Adrenal gland (tissue), 9 donors: ENCODE measurements at regions not wholly inside any gene's neighbourhood (a gene's known extent, or its start where the extent isn't known, plus 50 kb on each side); places are given as distances from the start of the nearest gene placed in this dataset.
"Not testable (repeated sequence)": the region's sequence is repeated elsewhere in the genome, so short reads cannot be mapped to it uniquely, and the experiment has no call there.

Experiments
- DNase-seq, 7 donors: peaks; one replicate each; pipeline ENCODE4 v3.0.0-alpha.2; 2019 to 2020
- H3K27ac ChIP-seq, 5 donors: fragments of 200-600 bp; sonication (generic) in 4 of 5; 1 replicate in 3 of 5; 2 replicates in 2 of 5; pipeline versions ENCODE4 v1.5.1 to v1.8.0; 2016 to 2020; ENCODE audit warnings: mild to moderate bottlenecking in 1 of 5
- H3K27me3 ChIP-seq: fragments of 200-600 bp; 2 replicates; pipeline ENCODE4 v1.8.0; 2021
- H3K36me3 ChIP-seq, 2 donors: fragments of 200-600 bp; replicated peaks in 1 of 2; 1 replicate in 1 of 2; 2 replicates in 1 of 2; pipeline versions ENCODE4 v1.5.1 to v1.8.0; 2018 to 2022
- H3K4me1 ChIP-seq, 2 donors: fragments of 200-600 bp; replicated peaks in 1 of 2; 1 replicate in 1 of 2; 2 replicates in 1 of 2; pipeline versions ENCODE4 v1.5.1 to v1.8.0; 2018 to 2021
- H3K4me3 ChIP-seq, 4 donors: fragments of 200-600 bp; sonication (generic) in 3 of 4; one replicate each; pipeline ENCODE4 v1.5.1; 2016 to 2018
- H3K9me3 ChIP-seq, 3 donors: fragments of 200-600 bp; sonication (generic) in 1 of 3; replicated peaks in 1 of 3; 1 replicate in 2 of 3; 2 replicates in 1 of 3; pipeline versions ENCODE4 v1.5.1 to v1.8.0; 2016 to 2021
- CTCF ChIP-seq, 6 experiments: fragments of 450-650 bp in 4 of 6; fragments of 200-600 bp in 2 of 6; sonication (generic) in 1 of 6; IDR thresholded peaks; 1 replicate in 5 of 6; 2 replicates in 1 of 6; pipeline versions ENCODE4 v1.5.1 to v1.8.0; 2016 to 2021; ENCODE audit warnings: antibody characterized with exemption in 6 of 6, mild to moderate bottlenecking in 2 of 6, moderate library complexity in 1 of 6
- POLR2A ChIP-seq, 2 donors: fragments of 450-650 bp; IDR thresholded peaks; one replicate each; pipeline ENCODE4 v1.6.1; 2017; ENCODE audit warnings: antibody characterized with exemption in 2 of 2, mild to moderate bottlenecking in 2 of 2, moderate library complexity in 1 of 2
- WGBS, 4 donors: extraction: QIAGEN DNeasy Blood & Tissue Kit in 2 of 4; methylation state at CpG; one replicate each; pipeline versions ENCODE4 v1.1.5 to v1.1.7; 2013 to 2017; 5-methylcytosine and 5-hydroxymethylcytosine counted together
- intact Hi-C, 2 donors: fragments of 100-400 bp; cut with DNase I; formaldehyde crosslinking; loops; one replicate each; pipeline versions ENCODE4 v1.14.1 to v1.15.0; 2022 to 2023
- donor health status: healthy with polysubstance abuse.
- donor health status: Bipolar disorder and iron deficiency.
- donor health status: DM: yes; HTN: yes; CAD: no.
- donor health status: DM: no; HTN: no; CAD: no.
- donor health status: DM: no; HTN: no; CAD: no.

GRCh38 chr12:63445224-63445880 is 222.9 kb downstream of the DPY19L2 start:
- intact Hi-C loops, result no loop called here
- no peak overlapping the region for H3K4me3 ChIP-seq
- H3K27ac ChIP-seq, result no peak overlapping the region
- WGBS, 4 donors, result 56 to 59% (median 58%) methylated on average over 3 of the region's 3 CpGs
- H3K4me1 ChIP-seq, result no peaks in the 10 kb centered on the region
- no peaks in the 10 kb centered on the region for H3K27me3 ChIP-seq
- DNase-seq, result no peak
- TF ChIP-seq CTCF (IDR thresholded peaks at IDR 0.05), result no peak
- TF ChIP-seq POLR2A (IDR thresholded peaks at IDR 0.05), result no peak
- no peaks in the 10 kb centered on the region for H3K36me3 ChIP-seq
- H3K9me3 ChIP-seq, result no peaks in the 10 kb centered on the region

- no peaks in the 10 kb centered on the region for H3K36me3 ChIP-seq
- no peak for DNase-seq
- H3K4me1 ChIP-seq, result no peaks in the 10 kb centered on the region
- H3K27me3 ChIP-seq, result no peaks in the 10 kb centered on the region
- TF ChIP-seq CTCF (IDR thresholded peaks at IDR 0.05), result no peak
- TF ChIP-seq POLR2A (IDR thresholded peaks at IDR 0.05), result no peak
- H3K4me3 ChIP-seq, result no peak overlapping the region
- 52 to 55% (median 52%) methylated on average over 5 of the region's 5 CpGs for WGBS, 4 donors
- intact Hi-C loops, result no loop called here
- H3K9me3 ChIP-seq, result no peaks in the 10 kb centered on the region
- H3K27ac ChIP-seq, result no peak overlapping the region
These were observed 228.2 kb downstream of the DPY19L2 start for GRCh38 chr12:63440048-63440447.

GRCh38 chr12:63434384-63434783 is 233.9 kb downstream of the DPY19L2 start:
- H3K9me3 ChIP-seq, H3K27me3 ChIP-seq, H3K36me3 ChIP-seq, H3K4me1 ChIP-seq, DNase-seq, intact Hi-C loops, H3K4me3 ChIP-seq, H3K27ac ChIP-seq: not testable (repeated sequence)
- WGBS, 4 donors, result 91 to 95% (median 92%) methylated on average over 8 to 11 of the region's 11 CpGs

- DNase-seq, intact Hi-C loops, H3K9me3 ChIP-seq: not testable (repeated sequence)
These were observed 240.3 kb downstream of the DPY19L2 start for GRCh38 chr12:63427969-63428368.

GRCh38 chr12:63427029-63427428 is 241.3 kb downstream of the DPY19L2 start:
- H3K27me3 ChIP-seq, H3K36me3 ChIP-seq, H3K9me3 ChIP-seq, H3K4me1 ChIP-seq, DNase-seq, intact Hi-C loops, H3K27ac ChIP-seq, H3K4me3 ChIP-seq: not testable (repeated sequence)
- 82 to 100% (median 83%) methylated on average over 2 of the region's 2 CpGs for WGBS, 4 donors

More at GRCh38 chr12:63427969-63428368, 240.3 kb downstream of the DPY19L2 start:
- not testable (repeated sequence) for H3K27ac ChIP-seq, H3K36me3 ChIP-seq, H3K27me3 ChIP-seq, H3K4me3 ChIP-seq, H3K4me1 ChIP-seq

GRCh38 chr12:63424671-63425070 is 243.6 kb downstream of the DPY19L2 start:
- no peak for DNase-seq
- no peaks in the 10 kb centered on the region for H3K9me3 ChIP-seq
- no peak overlapping the region for H3K4me3 ChIP-seq
- H3K36me3 ChIP-seq, result no peaks in the 10 kb centered on the region
- TF ChIP-seq POLR2A (IDR thresholded peaks at IDR 0.05), result no peak
- TF ChIP-seq CTCF (IDR thresholded peaks at IDR 0.05), result no peak
- no peak overlapping the region for H3K27ac ChIP-seq
- WGBS, 4 donors, result 59 to 83% (median 71%) methylated on average over 3 of the region's 3 CpGs
- no peaks in the 10 kb centered on the region for H3K27me3 ChIP-seq
- H3K4me1 ChIP-seq, result no peaks in the 10 kb centered on the region
- intact Hi-C loops, result no loop called here
